GM23338 (cell line): ENCODE measurements at regions not wholly inside any gene's neighbourhood (a gene's known extent, or its start where the extent isn't known, plus 50 kb on each side); places are given as distances from the start of the nearest gene placed in this dataset.

ENCODE experiments used
- ATAC-seq: fragments of 200-7000 bp; cut with Tn5 transposase; 3 replicates; pipeline ENCODE4 v1.9.1; 2020
- DNase-seq: peaks from one replicate; pipeline ENCODE4 v3.0.0-alpha.2; 2015; ENCODE audit warnings: low spot score
- H2AFZ ChIP-seq: fragments of 200-600 bp; sonication (generic); 2 replicates; pipeline ENCODE4 v1.8.0; 2016; ENCODE audit warnings: antibody characterized with exemption, mild to moderate bottlenecking, moderate library complexity
- H3F3A ChIP-seq: fragments of 200-600 bp; sonication (generic); replicated peaks from 2 replicates; pipeline ENCODE4 v1.8.0; 2017; ENCODE audit warnings: antibody characterized with exemption, mixed run types, low read depth
- H3K27ac ChIP-seq: fragments of 200-600 bp; sonication (generic); 2 replicates; pipeline ENCODE4 v1.6.1; 2016; ENCODE audit warnings: low read depth
- H3K27me3 ChIP-seq: fragments of 200-600 bp; sonication (generic); 2 replicates; pipeline ENCODE4 v1.8.0; 2016; ENCODE audit warnings: mild to moderate bottlenecking, mixed run types, moderate library complexity; ENCODE audit not compliant: insufficient read depth
- H3K36me3 ChIP-seq: fragments of 200-600 bp; sonication (generic); 2 replicates; pipeline ENCODE4 v1.8.0; 2016; ENCODE audit warnings: mild to moderate bottlenecking; ENCODE audit not compliant: insufficient read depth
- H3K4me1 ChIP-seq: fragments of 200-600 bp; sonication (generic); 2 replicates; pipeline ENCODE4 v1.8.0; 2016; ENCODE audit warnings: mild to moderate bottlenecking, moderate library complexity; ENCODE audit not compliant: insufficient read depth
- H3K4me2 ChIP-seq: fragments of 200-600 bp; sonication (generic); 2 replicates; pipeline ENCODE4 v1.7.1; 2017; ENCODE audit warnings: mixed run types
- H3K4me3 ChIP-seq: fragments of 200-600 bp; sonication (generic); 2 replicates; pipeline ENCODE4 v1.6.1; 2016; ENCODE audit warnings: mixed run types
- H3K79me2 ChIP-seq: fragments of 200-600 bp; sonication (generic); replicated peaks from 2 replicates; pipeline ENCODE4 v1.8.0; 2017; ENCODE audit warnings: mild to moderate bottlenecking; ENCODE audit not compliant: insufficient read depth
- H3K9me2 ChIP-seq: fragments of 200-600 bp; sonication (generic); 2 replicates; pipeline ENCODE4 v1.8.0; 2017; ENCODE audit not compliant: insufficient read depth
- H4K20me1 ChIP-seq: fragments of 200-600 bp; sonication (generic); replicated peaks from 2 replicates; pipeline ENCODE4 v1.8.0; 2017; ENCODE audit warnings: mild to moderate bottlenecking; ENCODE audit not compliant: insufficient read depth
- H3K27ac Mint-ChIP-seq: 2 replicates; pipeline ENCODE4 v1.8.0; 2020; ENCODE audit warnings: inconsistent platforms, mild to moderate bottlenecking, moderate library complexity, mixed read lengths
- H3K27me3 Mint-ChIP-seq: 3 replicates; pipeline ENCODE4 v1.8.0; 2022; ENCODE audit warnings: low read depth, mild to moderate bottlenecking, moderate library complexity, mixed read lengths, inconsistent platforms; ENCODE audit not compliant: insufficient read depth, poor library complexity
- H3K36me3 Mint-ChIP-seq: 3 replicates; pipeline ENCODE4 v1.8.0; 2021; ENCODE audit warnings: low read depth, mild to moderate bottlenecking, inconsistent platforms, moderate library complexity, mixed read lengths
- H3K4me1 Mint-ChIP-seq: 3 replicates; pipeline ENCODE4 v1.8.0; 2020; ENCODE audit warnings: mild to moderate bottlenecking, inconsistent platforms, mixed read lengths
- H3K4me3 Mint-ChIP-seq: 3 replicates; pipeline ENCODE4 v1.8.0; 2021; ENCODE audit warnings: moderate library complexity, mild to moderate bottlenecking, inconsistent platforms, mixed read lengths
- H3K9me3 Mint-ChIP-seq: 3 replicates; pipeline ENCODE4 v1.8.0; 2020; ENCODE audit warnings: moderate library complexity, mild to moderate bottlenecking, inconsistent platforms, mixed read lengths
- CREB1 ChIP-seq: fragments of 250-450 bp; sonication (Bioruptor Pico); IDR thresholded peaks from 2 replicates; pipeline ENCODE4 v1.5.0; 2020; ENCODE audit warnings: low read depth, mild to moderate bottlenecking, moderate library complexity
- ETS1 ChIP-seq: IDR thresholded peaks from 2 replicates; pipeline ENCODE4 v1.6.1; 2016; ENCODE audit warnings: antibody characterized with exemption
- EZH2 ChIP-seq: fragments of 200-600 bp; sonication (generic); IDR thresholded peaks from one replicate; pipeline ENCODE4 v1.8.0; 2017; ENCODE audit warnings: antibody characterized with exemption, mild to moderate bottlenecking, low read depth; ENCODE audit not compliant: unreplicated experiment
- EZH2phosphoT487 ChIP-seq: fragments of 200-600 bp; sonication (generic); IDR thresholded peaks from one replicate; pipeline ENCODE4 v1.8.1; 2018; ENCODE audit warnings: antibody characterized with exemption; ENCODE audit not compliant: unreplicated experiment
- JUNB ChIP-seq: IDR thresholded peaks from one replicate; pipeline ENCODE4 v1.6.1; 2016; ENCODE audit warnings: antibody characterized with exemption; ENCODE audit not compliant: unreplicated experiment
- NANOG ChIP-seq: IDR thresholded peaks from 2 replicates; pipeline ENCODE4 v1.6.1; 2016; ENCODE audit warnings: antibody characterized with exemption, borderline replicate concordance
- POLR2AphosphoS5 ChIP-seq: IDR thresholded peaks from 2 replicates; pipeline ENCODE4 v1.6.1; 2016; ENCODE audit warnings: antibody characterized with exemption, low read depth
- STAT1 ChIP-seq: IDR thresholded peaks from one replicate; pipeline ENCODE4 v1.6.1; 2016; ENCODE audit warnings: antibody characterized with exemption; ENCODE audit not compliant: unreplicated experiment
- ZNF114 ChIP-seq: fragments of 250-450 bp; sonication (Bioruptor Pico); IDR thresholded peaks from 2 replicates; pipeline ENCODE4 v1.5.0; 2020; ENCODE audit warnings: mild to moderate bottlenecking, moderate library complexity
- ZNF331 ChIP-seq: fragments of 250-450 bp; sonication (Bioruptor Pico); IDR thresholded peaks from 2 replicates; pipeline ENCODE4 v1.5.0; 2020; ENCODE audit warnings: low read depth, mild to moderate bottlenecking, moderate library complexity
- ZNF462 ChIP-seq: fragments of 250-450 bp; sonication (Bioruptor Pico); IDR thresholded peaks from 2 replicates; pipeline ENCODE4 v1.5.0; 2020; ENCODE audit warnings: mild to moderate bottlenecking, moderate library complexity
- TF ChIP-seq, protein P1 (sequence below): IDR thresholded peaks from one replicate; pipeline ENCODE4 v1.6.1; 2018; ENCODE audit warnings: antibody characterized with exemption; ENCODE audit not compliant: unreplicated experiment
- TF ChIP-seq, protein P2 (sequence below), 2 experiments: fragments of 200-600 bp in 1 of 2; sonication (generic) in 1 of 2; conservative IDR thresholded peaks; 2 replicates each; pipeline versions ENCODE4 v1.5.1 to v1.6.1; 2016 to 2017; ENCODE audit warnings: antibody characterized with exemption in 2 of 2, low read depth in 2 of 2, mild to moderate bottlenecking in 2 of 2, moderate library complexity in 1 of 2

GRCh38 chr9:113800276-113800675 lies 75.8 kb upstream of the ZNF618 start:
- TF ChIP-seq EZH2 = no peak
- TF ChIP-seq EZH2phosphoT487 = no peak
- no peak for TF ChIP-seq STAT1
- no peak for TF ChIP-seq ZNF114
- TF ChIP-seq JUNB = no peak
- no peak for TF ChIP-seq POLR2AphosphoS5
- no peak for TF ChIP-seq ZNF331
- TF ChIP-seq CREB1 = no peak
- no peak for TF ChIP-seq ZNF462 (CRISPR knock-in tag)
- TF ChIP-seq, protein P1, sequence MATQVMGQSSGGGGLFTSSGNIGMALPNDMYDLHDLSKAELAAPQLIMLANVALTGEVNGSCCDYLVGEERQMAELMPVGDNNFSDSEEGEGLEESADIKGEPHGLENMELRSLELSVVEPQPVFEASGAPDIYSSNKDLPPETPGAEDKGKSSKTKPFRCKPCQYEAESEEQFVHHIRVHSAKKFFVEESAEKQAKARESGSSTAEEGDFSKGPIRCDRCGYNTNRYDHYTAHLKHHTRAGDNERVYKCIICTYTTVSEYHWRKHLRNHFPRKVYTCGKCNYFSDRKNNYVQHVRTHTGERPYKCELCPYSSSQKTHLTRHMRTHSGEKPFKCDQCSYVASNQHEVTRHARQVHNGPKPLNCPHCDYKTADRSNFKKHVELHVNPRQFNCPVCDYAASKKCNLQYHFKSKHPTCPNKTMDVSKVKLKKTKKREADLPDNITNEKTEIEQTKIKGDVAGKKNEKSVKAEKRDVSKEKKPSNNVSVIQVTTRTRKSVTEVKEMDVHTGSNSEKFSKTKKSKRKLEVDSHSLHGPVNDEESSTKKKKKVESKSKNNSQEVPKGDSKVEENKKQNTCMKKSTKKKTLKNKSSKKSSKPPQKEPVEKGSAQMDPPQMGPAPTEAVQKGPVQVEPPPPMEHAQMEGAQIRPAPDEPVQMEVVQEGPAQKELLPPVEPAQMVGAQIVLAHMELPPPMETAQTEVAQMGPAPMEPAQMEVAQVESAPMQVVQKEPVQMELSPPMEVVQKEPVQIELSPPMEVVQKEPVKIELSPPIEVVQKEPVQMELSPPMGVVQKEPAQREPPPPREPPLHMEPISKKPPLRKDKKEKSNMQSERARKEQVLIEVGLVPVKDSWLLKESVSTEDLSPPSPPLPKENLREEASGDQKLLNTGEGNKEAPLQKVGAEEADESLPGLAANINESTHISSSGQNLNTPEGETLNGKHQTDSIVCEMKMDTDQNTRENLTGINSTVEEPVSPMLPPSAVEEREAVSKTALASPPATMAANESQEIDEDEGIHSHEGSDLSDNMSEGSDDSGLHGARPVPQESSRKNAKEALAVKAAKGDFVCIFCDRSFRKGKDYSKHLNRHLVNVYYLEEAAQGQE = no peak
- TF ChIP-seq, protein P2, sequence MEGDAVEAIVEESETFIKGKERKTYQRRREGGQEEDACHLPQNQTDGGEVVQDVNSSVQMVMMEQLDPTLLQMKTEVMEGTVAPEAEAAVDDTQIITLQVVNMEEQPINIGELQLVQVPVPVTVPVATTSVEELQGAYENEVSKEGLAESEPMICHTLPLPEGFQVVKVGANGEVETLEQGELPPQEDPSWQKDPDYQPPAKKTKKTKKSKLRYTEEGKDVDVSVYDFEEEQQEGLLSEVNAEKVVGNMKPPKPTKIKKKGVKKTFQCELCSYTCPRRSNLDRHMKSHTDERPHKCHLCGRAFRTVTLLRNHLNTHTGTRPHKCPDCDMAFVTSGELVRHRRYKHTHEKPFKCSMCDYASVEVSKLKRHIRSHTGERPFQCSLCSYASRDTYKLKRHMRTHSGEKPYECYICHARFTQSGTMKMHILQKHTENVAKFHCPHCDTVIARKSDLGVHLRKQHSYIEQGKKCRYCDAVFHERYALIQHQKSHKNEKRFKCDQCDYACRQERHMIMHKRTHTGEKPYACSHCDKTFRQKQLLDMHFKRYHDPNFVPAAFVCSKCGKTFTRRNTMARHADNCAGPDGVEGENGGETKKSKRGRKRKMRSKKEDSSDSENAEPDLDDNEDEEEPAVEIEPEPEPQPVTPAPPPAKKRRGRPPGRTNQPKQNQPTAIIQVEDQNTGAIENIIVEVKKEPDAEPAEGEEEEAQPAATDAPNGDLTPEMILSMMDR (conservative IDR thresholded peaks at IDR 0.05; ENCODE audit: low read depth in 2 of 2) = no peak
- no peak for TF ChIP-seq NANOG
- no peak for TF ChIP-seq ETS1
- no peak for DNase-seq
- no peak overlapping the region for H2AFZ ChIP-seq
- no peak overlapping the region for H3K4me2 ChIP-seq
- no peak for ATAC-seq
- no peaks in the 10 kb centered on the region for H3K36me3 Mint-ChIP-seq
- no peaks in the 10 kb centered on the region for H4K20me1 ChIP-seq
- no peaks in the 10 kb centered on the region for H3F3A ChIP-seq
- H3K4me3 Mint-ChIP-seq = no peak overlapping the region
- H3K4me3 ChIP-seq = no peak overlapping the region
- peaks cover 8% of the 10 kb centered on the region for H3K4me1 Mint-ChIP-seq
- no peaks in the 10 kb centered on the region for H3K79me2 ChIP-seq
- H3K9me3 Mint-ChIP-seq = no peaks in the 10 kb centered on the region
- H3K9me2 ChIP-seq = no peaks in the 10 kb centered on the region
- no peak overlapping the region for H3K27ac ChIP-seq
- no peaks in the 10 kb centered on the region for H3K36me3 ChIP-seq
- peaks cover 10% of the 10 kb centered on the region for H3K27me3 Mint-ChIP-seq
- no peaks in the 10 kb centered on the region for H3K27me3 ChIP-seq
- no peak overlapping the region for H3K27ac Mint-ChIP-seq
- peaks cover 8% of the 10 kb centered on the region for H3K4me1 ChIP-seq
